Astrocyte (in vitro differentiated cells and primary cell): ENCODE measurements at regions not wholly inside any gene's neighbourhood (a gene's known extent, or its start where the extent isn't known, plus 50 kb on each side); places are given as distances from the start of the nearest gene placed in this dataset.

Source experiments
- EZH2 ChIP-seq: IDR thresholded peaks from 2 replicates; pipeline ENCODE4 v1.6.1; 2012; ENCODE audit warnings: mild to moderate bottlenecking, low read length, inconsistent platforms; ENCODE audit not compliant: insufficient read depth
- TF ChIP-seq, protein P1 (sequence below): IDR thresholded peaks from 2 replicates; pipeline ENCODE4 v1.5.1; 2011; ENCODE audit warnings: low read depth, mild to moderate bottlenecking, inconsistent platforms, low read length, moderate library complexity; ENCODE audit not compliant: insufficient read depth

- TF ChIP-seq, protein P1, sequence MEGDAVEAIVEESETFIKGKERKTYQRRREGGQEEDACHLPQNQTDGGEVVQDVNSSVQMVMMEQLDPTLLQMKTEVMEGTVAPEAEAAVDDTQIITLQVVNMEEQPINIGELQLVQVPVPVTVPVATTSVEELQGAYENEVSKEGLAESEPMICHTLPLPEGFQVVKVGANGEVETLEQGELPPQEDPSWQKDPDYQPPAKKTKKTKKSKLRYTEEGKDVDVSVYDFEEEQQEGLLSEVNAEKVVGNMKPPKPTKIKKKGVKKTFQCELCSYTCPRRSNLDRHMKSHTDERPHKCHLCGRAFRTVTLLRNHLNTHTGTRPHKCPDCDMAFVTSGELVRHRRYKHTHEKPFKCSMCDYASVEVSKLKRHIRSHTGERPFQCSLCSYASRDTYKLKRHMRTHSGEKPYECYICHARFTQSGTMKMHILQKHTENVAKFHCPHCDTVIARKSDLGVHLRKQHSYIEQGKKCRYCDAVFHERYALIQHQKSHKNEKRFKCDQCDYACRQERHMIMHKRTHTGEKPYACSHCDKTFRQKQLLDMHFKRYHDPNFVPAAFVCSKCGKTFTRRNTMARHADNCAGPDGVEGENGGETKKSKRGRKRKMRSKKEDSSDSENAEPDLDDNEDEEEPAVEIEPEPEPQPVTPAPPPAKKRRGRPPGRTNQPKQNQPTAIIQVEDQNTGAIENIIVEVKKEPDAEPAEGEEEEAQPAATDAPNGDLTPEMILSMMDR: no peak
- TF ChIP-seq EZH2: no peak
These were observed 132.6 kb downstream of the PWWP3B start for GRCh38 chrX:106300656-106301055.
